Anterior cingulate cortex (tissue), 58 donors: ENCODE measurements at regions not wholly inside any gene's neighbourhood (a gene's known extent, or its start where the extent isn't known, plus 50 kb on each side); places are given as distances from the start of the nearest gene placed in this dataset.

Experiments used
- DNase-seq, 58 donors: peaks; one replicate each; lab custom pipeline; 2025; lab: John Stamatoyannopoulos, UW

DNA sequence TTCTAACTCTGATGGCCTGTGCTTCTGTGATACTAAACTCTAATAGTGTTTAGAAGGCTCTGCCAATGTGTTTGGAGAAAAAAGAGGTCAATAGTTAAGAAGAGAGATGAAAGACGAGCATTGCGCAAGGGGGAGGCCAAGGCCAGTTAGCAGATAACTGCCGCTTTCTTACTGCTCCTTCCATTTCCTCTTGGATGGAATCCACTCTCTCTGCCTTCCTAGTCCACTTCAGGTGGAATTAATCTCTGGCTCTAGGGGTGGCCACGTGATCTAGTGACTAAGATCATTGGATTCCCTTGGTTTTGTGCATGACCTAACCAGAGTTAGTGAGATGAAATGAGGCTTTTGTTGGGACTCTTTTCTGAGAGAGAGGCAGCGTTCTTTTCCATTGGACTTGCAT lies 148.3 kb downstream of the ACTL8 start:
- DNase-seq, result no peak

GRCh38 chr1:17904290-17904689 lies 149.2 kb downstream of the ACTL8 start:
- no peak for DNase-seq

DNA sequence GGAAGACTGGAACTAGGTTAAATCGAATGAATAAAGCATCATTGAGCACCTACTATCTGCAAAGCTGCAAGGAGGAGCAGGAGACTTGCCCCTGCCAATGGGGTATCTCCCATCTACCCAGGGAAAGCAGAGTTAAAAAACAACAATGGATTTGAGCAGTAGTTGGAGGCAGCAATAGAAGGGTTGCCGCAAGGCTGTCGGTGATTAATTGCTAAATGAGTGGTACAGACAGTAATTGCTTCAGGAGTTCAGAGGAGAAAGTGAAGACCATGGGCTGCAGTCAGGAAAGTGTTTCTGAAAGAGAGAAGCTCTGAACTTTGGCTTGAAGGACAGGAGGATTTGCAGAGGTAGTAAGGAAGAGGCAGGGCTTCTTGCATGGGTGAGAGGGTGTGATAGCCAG lies 152.9 kb downstream of the ACTL8 start:
- no peak for DNase-seq

GRCh38 chr1:17908945-17909344 lies 153.8 kb downstream of the ACTL8 start:
- DNase-seq, result no peak

DNA sequence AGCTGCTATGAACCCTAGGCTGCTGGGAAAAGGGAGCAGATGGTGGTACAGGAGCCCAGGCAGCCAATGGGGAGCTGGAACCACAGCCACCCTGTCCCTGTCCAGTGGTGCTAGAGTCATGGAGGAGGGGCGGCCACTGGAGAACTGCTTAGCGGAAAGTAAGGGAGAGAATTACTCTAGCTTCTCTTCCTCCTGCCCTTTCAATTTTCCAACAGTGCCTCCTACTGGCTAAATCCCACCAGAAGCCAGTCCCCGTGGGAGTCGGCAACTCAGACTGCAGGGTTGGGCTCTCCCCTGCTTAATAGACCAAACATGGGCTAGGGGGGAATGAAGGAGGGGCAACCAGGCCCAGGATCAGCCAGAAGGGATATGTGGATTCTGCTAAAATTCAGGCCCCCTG lies 154.5 kb downstream of the ACTL8 start:
- no peak for DNase-seq

GRCh38 chr1:17911791-17912190 lies 156.7 kb downstream of the ACTL8 start:
- no peak for DNase-seq

DNA sequence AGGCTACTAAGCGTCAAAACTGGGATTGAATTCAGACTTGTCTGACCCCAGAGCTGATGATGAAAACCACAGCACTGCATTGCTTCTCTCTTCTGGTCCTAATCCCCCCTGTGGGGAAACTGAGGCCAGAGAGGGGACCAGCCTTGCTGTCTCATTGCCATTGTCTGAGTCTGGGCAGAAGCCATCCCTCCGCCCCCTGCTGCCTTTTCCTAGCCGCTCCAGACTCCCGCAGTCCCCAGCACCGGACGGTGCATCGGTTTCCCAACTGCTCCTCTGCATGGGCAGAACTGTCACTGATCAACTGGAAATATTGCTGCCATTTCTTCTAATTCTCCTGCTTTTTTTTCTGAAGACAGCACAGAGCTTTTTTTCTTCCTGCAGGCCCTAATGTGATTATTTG lies 157.4 kb downstream of the ACTL8 start:
- no peak for DNase-seq

DNA sequence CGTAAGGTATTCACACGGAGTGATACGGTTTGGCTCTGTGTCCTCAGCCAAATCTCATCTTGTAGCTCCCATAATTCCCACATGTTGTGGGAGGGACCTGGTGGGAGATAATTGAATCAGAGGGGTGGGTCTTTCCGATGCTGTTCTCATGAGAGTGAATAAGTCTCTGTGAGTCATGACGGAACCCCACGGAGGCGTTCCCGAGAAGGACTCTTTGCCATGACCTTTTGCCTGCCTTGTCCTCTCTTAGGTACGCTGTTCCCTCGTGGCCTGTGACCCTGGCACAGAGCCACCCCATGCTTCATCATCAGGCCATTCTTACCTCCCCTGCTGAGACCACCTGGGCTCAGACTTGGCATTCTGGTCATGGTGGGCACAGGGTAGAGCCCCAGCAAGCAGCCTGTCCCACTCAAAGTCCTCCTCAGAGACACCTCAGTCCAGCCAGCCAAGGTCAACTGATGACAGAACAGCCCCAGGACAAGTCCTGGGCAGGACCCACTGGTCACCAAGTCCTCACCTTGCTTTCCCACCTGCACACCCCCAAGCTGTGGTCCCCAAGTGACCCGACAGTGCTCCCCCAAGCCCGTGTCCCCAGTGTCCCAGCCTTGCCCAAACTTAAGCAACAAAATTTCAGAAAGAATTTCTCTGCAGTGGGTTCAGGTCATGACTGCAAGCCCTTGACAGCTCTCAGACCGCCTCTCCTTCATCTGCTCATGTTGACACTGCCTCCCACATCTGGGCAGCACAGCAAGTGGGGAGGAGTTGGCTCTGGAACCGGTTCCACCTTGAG lies 158.4 kb downstream of the ACTL8 start:
- DNase-seq, result no peak

DNA sequence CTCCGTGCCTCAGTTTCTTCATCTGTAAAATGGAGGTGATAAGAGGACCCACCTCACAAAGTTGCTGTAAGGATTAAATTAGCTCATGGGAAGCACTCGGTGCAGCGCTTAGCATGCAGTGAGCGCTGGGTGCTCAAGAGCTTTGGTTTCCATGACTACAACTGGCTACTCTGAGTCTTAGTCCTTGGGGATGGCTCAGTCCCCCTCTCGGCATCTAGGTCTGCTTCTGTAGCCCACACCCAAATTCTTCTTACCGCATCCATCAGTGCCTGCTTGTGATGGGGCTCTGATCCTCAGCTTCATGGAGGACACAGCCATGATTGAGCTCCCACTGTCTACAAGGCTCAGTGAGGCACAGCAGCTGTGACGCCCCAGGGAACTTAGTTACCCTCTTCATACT lies 159.0 kb downstream of the ACTL8 start:
- DNase-seq, result no peak

DNA sequence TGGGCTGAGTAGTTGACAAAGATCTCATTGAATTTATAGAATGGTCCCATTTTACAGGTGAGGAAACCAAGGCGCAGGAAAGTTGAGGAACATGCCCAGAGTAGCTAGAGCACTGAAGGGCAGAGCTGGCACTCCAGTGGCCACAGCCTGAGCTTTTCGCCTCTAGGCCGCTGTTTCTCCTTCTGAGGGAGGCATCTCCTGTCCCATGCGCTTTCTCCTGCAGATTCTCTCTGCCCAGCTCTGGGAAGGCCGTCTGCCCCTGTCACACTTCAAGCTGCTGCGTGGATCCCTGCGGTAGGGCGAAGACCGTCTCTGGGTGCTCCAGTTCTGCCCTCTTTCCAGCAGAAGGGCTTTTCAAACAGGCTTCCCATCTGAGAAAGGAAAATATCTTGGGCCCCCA lies 159.9 kb downstream of the ACTL8 start:
- no peak for DNase-seq

GRCh38 chr1:17915511-17916197 lies 160.5 kb downstream of the ACTL8 start:
- DNase-seq, result no peak

GRCh38 chr1:17916702-17917101 lies 161.6 kb downstream of the ACTL8 start:
- DNase-seq, result no peak

DNA sequence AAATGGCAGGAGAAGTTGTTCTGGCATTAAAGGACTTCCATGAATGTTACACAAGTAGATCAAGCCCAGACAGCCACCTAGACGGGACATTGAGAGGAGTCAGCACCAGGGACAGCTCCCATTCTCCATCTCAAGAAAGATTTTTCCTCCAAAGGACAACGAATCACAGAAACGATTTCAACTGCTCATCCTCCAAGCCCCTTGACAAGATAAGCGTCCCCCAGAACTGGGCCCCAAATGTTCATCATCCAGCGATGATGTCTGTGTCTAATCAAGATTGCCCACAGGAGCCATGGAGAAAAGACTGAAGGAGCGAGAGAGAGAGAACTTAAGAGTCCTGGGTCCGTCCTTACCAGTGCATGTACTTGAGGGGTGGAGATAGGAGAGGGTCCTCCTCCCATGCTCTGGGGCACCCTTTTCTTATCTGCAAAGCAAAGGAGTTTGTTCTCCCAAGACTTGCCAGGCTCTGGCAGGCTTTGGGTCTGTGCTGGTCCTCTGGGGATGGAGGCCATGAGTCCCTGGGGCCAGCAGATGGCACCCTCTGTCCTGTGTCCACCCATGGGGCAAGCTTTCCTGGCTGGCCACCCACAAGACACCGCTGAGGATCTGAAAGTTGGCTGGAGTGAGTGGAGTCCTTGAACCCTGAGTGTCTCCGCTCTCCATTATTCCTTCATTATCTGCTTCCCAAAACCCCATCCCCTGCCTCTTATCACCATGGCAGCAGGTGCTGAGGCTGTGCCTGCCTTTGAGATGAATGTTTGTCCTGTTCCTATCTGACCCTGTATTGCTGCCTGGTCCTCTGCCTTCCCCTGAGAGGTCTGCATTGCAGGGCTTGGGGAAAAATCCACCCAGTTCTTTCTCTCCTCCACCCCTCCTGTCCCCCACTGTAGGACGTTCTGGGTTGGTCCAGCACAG lies 164.6 kb downstream of the ACTL8 start:
- DNase-seq, result peak in 41 of 58 donors; percentile 3 to 67 (median 16)

DNA sequence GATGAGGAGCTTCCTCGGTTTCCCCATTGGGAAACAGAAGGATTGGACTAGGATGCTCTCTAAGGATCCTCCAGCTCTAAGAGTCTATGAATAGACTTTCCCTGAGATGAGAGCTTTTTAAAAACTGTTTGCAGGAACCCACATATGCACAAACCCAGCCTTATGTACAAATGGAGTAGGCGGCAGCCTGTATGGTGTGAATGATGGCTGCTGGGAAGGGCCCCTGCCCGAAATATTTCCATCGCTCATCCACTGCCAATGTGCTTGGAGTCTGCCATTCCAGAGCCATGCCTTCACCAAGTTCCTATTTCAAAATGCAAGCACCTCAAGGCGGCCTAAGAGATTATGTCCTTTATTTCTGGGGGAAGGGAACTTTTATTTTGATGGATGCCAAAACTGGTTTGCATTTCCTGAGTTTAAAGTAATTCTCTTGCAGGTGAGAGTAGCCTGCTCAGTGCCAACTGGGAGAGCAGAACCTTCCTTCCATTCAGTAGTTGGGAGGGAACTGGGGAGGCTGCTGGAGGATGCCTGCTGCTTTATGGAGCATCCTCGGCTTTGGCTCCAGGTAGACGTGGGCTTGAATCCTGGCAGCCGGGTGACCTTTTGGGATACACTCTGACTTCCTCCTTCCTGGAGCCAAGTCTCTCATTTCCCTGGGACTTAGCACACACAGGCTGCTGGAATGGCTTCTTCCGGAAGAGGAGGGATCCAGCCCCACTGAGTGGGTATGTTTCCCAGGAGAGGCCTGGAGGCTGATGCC lies 165.9 kb downstream of the ACTL8 start:
- peak in 41 of 58 donors; percentile 3 to 72 (median 15) for DNase-seq

- peak in 28 of 58 donors; percentile 1 to 62 (median 13) for DNase-seq
Observed at GRCh38 chr1:17922833-17923232, 167.7 kb downstream of the ACTL8 start.

- peak in 40 of 58 donors; percentile 4 to 77 (median 24) for DNase-seq
Observed at GRCh38 chr1:17923666-17924065, 168.5 kb downstream of the ACTL8 start.

DNA sequence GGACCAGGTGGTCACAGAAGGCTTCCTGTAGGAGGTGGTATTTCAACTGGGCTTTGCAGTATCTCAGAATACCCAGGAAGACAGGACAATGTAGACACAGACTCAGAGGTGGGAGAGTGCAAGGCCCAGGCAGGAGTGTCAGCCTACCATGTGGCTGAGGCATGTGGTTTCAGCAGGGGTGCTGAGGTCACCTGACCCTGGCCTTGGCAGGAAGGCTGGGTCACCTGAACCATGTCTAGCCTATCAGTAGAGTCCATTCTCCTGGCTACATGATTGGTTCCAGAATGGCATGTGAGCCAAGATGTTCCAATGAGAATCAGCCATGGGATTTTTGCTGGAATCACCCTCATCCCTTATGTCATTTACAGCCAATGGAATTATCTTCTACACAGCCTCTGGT lies 169.4 kb downstream of the ACTL8 start:
- DNase-seq, result no peak

GRCh38 chr1:17925290-17926237 lies 170.4 kb downstream of the ACTL8 start:
- DNase-seq, result no peak

- DNase-seq, result no peak
Observed at GRCh38 chr1:17926906-17927305, 171.8 kb downstream of the ACTL8 start.
